Chondrocyte (in vitro differentiated cells): ENCODE measurements at regions not wholly inside any gene's neighbourhood (a gene's known extent, or its start where the extent isn't known, plus 50 kb on each side); places are given as distances from the start of the nearest gene placed in this dataset.

ENCODE experiments used
- DNase-seq: peaks from one replicate; pipeline ENCODE4 v3.0.0; 2021; ENCODE audit warnings: mixed read lengths, low spot score
- H3K27ac Mint-ChIP-seq: one replicate; pipeline ENCODE4 v1.8.0; 2021; ENCODE audit warnings: mild to moderate bottlenecking, moderate library complexity, mixed read lengths; ENCODE audit not compliant: unreplicated experiment
- H3K27me3 Mint-ChIP-seq: 2 replicates; pipeline ENCODE4 v1.8.0; 2021; ENCODE audit warnings: low read depth, mixed read lengths
- H3K36me3 Mint-ChIP-seq: 2 replicates; pipeline ENCODE4 v1.8.0; 2021; ENCODE audit warnings: low read depth, mixed read lengths
- H3K4me1 Mint-ChIP-seq: 2 replicates; pipeline ENCODE4 v1.8.0; 2021; ENCODE audit warnings: low read depth, mild to moderate bottlenecking, mixed read lengths
- H3K4me3 Mint-ChIP-seq: one replicate; pipeline ENCODE4 v1.8.0; 2021; ENCODE audit warnings: mild to moderate bottlenecking, moderate library complexity, mixed read lengths; ENCODE audit not compliant: unreplicated experiment
- H3K9me3 Mint-ChIP-seq: 2 replicates; pipeline ENCODE4 v1.8.0; 2021; ENCODE audit warnings: low read depth, mixed read lengths
- TF ChIP-seq, protein P1 (sequence below): fragments of 200-600 bp; sonication (generic); IDR thresholded peaks from 2 replicates; pipeline ENCODE4 v1.5.0; 2021; ENCODE audit warnings: antibody characterized with exemption, mild to moderate bottlenecking, moderate library complexity

DNA sequence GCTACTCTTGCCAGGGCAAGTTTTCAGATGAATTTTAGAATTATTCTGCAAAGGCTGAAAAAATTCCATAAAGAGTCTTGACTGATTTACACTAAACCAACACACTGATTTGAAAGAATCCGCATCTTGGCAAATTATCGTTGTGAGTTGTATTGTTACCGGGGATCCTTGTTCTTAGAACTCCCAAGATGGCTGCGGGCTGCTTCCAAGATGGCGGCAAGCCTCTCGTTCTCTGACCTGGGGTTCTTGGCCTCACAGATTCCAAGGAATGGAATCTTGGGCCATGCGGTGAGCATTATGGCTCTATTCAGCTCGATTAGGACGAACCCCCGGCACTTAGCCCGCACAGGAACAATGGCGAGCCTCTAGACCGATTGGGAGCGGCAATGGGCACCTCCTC lies 132.5 kb downstream of the ZNF664 start:
- Mint-ChIP-seq H3K9me3 (peaks cover 2% of the 10 kb centered on the region), H3K4me3 (no peak overlapping the region), H3K36me3 (no peaks in the 10 kb centered on the region)

DNA sequence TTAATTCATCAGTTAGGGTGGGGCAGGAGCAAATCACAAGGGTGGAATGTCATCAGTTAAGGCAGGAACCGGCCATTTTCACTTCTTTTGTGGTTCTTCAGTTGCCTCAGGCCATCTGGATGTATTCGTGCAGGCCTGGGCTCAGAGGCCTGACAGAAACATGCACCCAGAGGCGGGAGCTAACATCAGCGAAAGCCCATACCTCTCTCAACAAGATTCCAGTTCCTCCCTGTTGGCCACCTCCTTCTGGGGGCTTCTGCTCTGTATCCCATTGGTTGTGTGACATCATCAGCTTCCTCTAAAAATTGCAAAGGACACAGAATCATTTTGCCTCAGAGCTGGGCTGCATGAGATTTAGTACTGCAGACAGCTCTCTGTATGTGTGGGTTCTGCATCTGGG lies 134.3 kb downstream of the ZNF664 start:
- no peak for DNase-seq
- peaks cover 2% of the 10 kb centered on the region for H3K36me3 Mint-ChIP-seq
- peaks cover 2% of the 10 kb centered on the region for H3K9me3 Mint-ChIP-seq
- no peak overlapping the region for H3K27ac Mint-ChIP-seq
- TF ChIP-seq, protein P1, sequence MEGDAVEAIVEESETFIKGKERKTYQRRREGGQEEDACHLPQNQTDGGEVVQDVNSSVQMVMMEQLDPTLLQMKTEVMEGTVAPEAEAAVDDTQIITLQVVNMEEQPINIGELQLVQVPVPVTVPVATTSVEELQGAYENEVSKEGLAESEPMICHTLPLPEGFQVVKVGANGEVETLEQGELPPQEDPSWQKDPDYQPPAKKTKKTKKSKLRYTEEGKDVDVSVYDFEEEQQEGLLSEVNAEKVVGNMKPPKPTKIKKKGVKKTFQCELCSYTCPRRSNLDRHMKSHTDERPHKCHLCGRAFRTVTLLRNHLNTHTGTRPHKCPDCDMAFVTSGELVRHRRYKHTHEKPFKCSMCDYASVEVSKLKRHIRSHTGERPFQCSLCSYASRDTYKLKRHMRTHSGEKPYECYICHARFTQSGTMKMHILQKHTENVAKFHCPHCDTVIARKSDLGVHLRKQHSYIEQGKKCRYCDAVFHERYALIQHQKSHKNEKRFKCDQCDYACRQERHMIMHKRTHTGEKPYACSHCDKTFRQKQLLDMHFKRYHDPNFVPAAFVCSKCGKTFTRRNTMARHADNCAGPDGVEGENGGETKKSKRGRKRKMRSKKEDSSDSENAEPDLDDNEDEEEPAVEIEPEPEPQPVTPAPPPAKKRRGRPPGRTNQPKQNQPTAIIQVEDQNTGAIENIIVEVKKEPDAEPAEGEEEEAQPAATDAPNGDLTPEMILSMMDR = no peak
- peaks cover 3% of the 10 kb centered on the region for H3K27me3 Mint-ChIP-seq
- H3K4me3 Mint-ChIP-seq = no peak overlapping the region
- no peaks in the 10 kb centered on the region for H3K4me1 Mint-ChIP-seq

More for the DNA sequence above, 132.5 kb downstream of the ZNF664 start:
- DNase-seq = no peak
- Mint-ChIP-seq H3K27me3 (peaks cover 3% of the 10 kb centered on the region), H3K4me1 (no peaks in the 10 kb centered on the region), H3K27ac (no peak overlapping the region)
- TF ChIP-seq, protein P1 = no peak

DNA sequence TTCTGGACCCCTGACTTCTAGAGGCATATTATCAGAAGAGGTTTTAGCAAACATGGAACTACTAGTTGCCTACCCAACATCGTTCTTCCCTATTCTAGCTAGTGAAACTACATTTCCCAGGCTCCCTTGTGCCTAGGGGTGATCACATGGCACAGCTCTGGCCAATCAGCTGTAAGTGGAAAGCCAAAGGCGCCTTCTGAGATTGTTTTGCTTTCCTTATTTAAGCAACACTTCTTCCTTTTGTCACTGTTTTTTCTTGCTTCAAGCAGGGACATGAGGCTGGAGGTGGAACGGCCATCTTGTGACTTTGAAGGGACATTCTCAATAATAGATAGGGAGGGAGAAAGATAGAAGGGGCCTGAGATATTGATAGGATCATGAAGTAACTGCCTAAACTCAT lies 136.7 kb downstream of the ZNF664 start:
- peaks cover 2% of the 10 kb centered on the region for H3K36me3 Mint-ChIP-seq
- no peak for DNase-seq
- TF ChIP-seq, protein P1 = no peak
- no peaks in the 10 kb centered on the region for H3K4me1 Mint-ChIP-seq
- no peak overlapping the region for H3K4me3 Mint-ChIP-seq
- H3K9me3 Mint-ChIP-seq = peaks cover 2% of the 10 kb centered on the region
- H3K27me3 Mint-ChIP-seq = peaks cover 3% of the 10 kb centered on the region
- H3K27ac Mint-ChIP-seq = no peak overlapping the region

DNA sequence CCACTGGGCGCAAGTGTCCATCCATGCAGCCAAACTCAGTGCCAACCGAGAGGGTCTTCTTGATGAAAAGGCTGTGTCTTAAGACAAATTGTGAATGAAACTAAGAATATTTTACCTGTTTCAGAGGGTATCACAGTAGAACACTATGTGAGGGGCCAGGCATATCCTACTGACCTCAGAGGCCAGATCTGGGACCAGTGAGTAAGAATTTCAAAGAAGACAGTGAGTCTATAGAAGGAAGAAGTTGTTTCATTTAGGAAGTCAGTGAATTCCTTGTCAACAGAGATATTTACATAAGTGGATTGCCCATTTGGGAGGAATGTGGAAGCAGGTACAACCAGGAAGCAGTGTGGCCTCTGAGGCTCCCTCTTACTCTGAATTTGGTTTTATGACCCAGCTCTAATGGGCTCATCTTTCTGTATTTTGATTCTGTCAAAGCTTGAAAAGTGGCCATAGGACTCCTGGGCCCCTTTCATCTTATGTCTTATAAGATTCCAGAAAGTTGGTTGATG lies 137.4 kb downstream of the ZNF664 start:
- TF ChIP-seq, protein P1 = no peak
- no peak for DNase-seq
- peaks cover 2% of the 10 kb centered on the region for H3K36me3 Mint-ChIP-seq
- H3K4me3 Mint-ChIP-seq = no peak overlapping the region
- peaks cover 3% of the 10 kb centered on the region for H3K27me3 Mint-ChIP-seq
- no peaks in the 10 kb centered on the region for H3K4me1 Mint-ChIP-seq
- H3K27ac Mint-ChIP-seq = no peak overlapping the region
- peaks cover 2% of the 10 kb centered on the region for H3K9me3 Mint-ChIP-seq

DNA sequence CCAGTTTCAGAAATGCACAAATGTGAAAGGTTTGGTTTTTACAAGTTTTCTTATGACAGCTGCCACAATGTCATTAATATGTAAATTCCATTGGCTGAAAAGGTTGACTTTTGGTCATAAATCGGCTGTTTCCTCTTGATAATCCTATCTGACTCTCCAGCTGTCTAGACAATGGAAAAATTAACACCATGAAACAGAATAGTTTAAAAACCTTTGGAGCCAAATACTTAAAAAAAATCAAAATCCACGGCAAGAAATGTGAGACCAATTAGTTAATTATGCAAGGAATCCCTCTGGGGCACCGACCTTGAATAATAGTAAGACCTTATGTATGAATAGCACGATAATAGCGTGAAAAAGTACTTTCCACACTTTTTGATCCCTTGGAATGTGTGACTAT lies 138.0 kb downstream of the ZNF664 start:
- H3K36me3 Mint-ChIP-seq = peaks cover 2% of the 10 kb centered on the region
- no peaks in the 10 kb centered on the region for H3K4me1 Mint-ChIP-seq
- H3K27ac Mint-ChIP-seq = no peak overlapping the region
- peaks cover 3% of the 10 kb centered on the region for H3K27me3 Mint-ChIP-seq
- no peak for DNase-seq
- H3K9me3 Mint-ChIP-seq = peaks cover 2% of the 10 kb centered on the region
- no peak overlapping the region for H3K4me3 Mint-ChIP-seq
- TF ChIP-seq, protein P1 = no peak
